CD8-positive, alpha-beta memory T cell (primary cell): ENCODE measurements at regions not wholly inside any gene's neighbourhood (a gene's known extent, or its start where the extent isn't known, plus 50 kb on each side); places are given as distances from the start of the nearest gene placed in this dataset.

Experiments
- CTCF ChIA-PET: fragments of 350-600 bp; sonication (Branson Sonifier 250); formaldehyde crosslinking; loops from one replicate; lab custom pipeline; 2021; ENCODE audit warnings: antibody characterized with exemption; lab: Charles Lee
- POLR2A ChIA-PET: fragments of 350-600 bp; sonication (Branson Sonifier 250); formaldehyde crosslinking; loops from one replicate; lab custom pipeline; 2021; ENCODE audit warnings: antibody characterized with exemption; lab: Charles Lee
- DNase-seq, 5 donors: peaks; one replicate each; pipeline versions ENCODE4 v3.0.0 to v3.0.0-alpha.2; 2020 to 2022; ENCODE audit warnings: mixed read lengths in 1 of 5
- H3K27ac ChIP-seq: one replicate; pipeline ENCODE4 v1.7.0; 2013; ENCODE audit warnings: low read depth, mild to moderate bottlenecking, low read length, moderate library complexity
- H3K27me3 ChIP-seq: 2 replicates; pipeline ENCODE4 v1.7.0; 2013; ENCODE audit warnings: low read length, mild to moderate bottlenecking; ENCODE audit not compliant: insufficient read depth, poor library complexity, severe bottlenecking
- H3K36me3 ChIP-seq: 2 replicates; pipeline ENCODE4 v1.7.0; 2013; ENCODE audit warnings: mild to moderate bottlenecking, low read length, moderate library complexity; ENCODE audit not compliant: insufficient read depth
- H3K4me1 ChIP-seq: 2 replicates; pipeline ENCODE4 v1.7.0; 2013; ENCODE audit warnings: mild to moderate bottlenecking, low read length, moderate library complexity; ENCODE audit not compliant: insufficient read depth
- H3K4me3 ChIP-seq: 2 replicates; pipeline ENCODE4 v1.7.0; 2013; ENCODE audit warnings: mild to moderate bottlenecking, low read length
- H3K9me3 ChIP-seq: 2 replicates; pipeline ENCODE4 v1.7.0; 2013; ENCODE audit warnings: mild to moderate bottlenecking, low read length
- H3K27ac Mint-ChIP-seq, 8 donors: one replicate each; pipeline ENCODE4 v1.8.0; 2020 to 2021; ENCODE audit warnings: mixed read lengths in 8 of 8, mild to moderate bottlenecking in 6 of 8, inconsistent platforms in 3 of 8, moderate library complexity in 3 of 8
- H3K27me3 Mint-ChIP-seq, 2 donors: one replicate each; pipeline ENCODE4 v1.8.0; 2020 to 2021; ENCODE audit warnings: mixed read lengths in 2 of 2, mild to moderate bottlenecking in 1 of 2, moderate library complexity in 1 of 2
- H3K36me3 Mint-ChIP-seq, 3 donors: one replicate each; pipeline ENCODE4 v1.8.0; 2020 to 2021; ENCODE audit warnings: mixed read lengths in 3 of 3, inconsistent platforms in 1 of 3, mild to moderate bottlenecking in 1 of 3
- H3K4me1 Mint-ChIP-seq, 3 donors: one replicate each; pipeline ENCODE4 v1.8.0; 2020 to 2021; ENCODE audit warnings: mixed read lengths in 3 of 3, inconsistent platforms in 1 of 3, mild to moderate bottlenecking in 1 of 3
- H3K4me3 Mint-ChIP-seq, 7 donors: one replicate each; pipeline ENCODE4 v1.8.0; 2020 to 2021; ENCODE audit warnings: mixed read lengths in 7 of 7, mild to moderate bottlenecking in 6 of 7, moderate library complexity in 4 of 7, inconsistent platforms in 2 of 7
- H3K9me3 Mint-ChIP-seq, 5 donors: one replicate each; pipeline ENCODE4 v1.8.0; 2020 to 2022; ENCODE audit warnings: mixed read lengths in 5 of 5, mild to moderate bottlenecking in 3 of 5, moderate library complexity in 2 of 5, inconsistent platforms in 1 of 5

DNA sequence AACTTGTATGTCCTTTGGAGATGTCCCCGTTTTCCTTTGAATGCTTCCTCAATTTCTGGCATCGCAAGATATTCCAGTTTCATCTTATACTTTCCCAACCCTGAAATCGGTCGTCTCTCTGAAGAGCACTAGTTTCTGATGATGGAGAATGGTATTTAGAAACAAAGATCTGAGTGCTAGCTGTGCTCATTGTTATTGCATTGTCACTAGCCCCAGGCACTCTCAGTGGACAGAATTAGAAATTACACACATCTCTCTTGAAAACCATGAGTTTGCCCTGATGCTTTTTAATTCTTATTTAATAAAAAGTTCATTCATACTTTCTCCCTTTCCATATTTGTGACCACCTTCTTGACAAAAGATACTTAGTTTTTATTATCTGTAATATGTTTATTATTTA, 67.7 kb downstream of the C9orf152 start:
- no peak overlapping the region for H3K27ac ChIP-seq
- ChIA-PET CTCF (no interaction called here), POLR2A (no interaction called here)
- H3K4me3 ChIP-seq, result no peak overlapping the region
- H3K4me1 ChIP-seq, result peaks cover 10% of the 10 kb centered on the region
- Mint-ChIP-seq H3K27me3 (no peaks in the 10 kb centered on the region), H3K4me3 (no peak overlapping the region), H3K4me1 (peaks cover 16 to 25% (median 23%) of the 10 kb centered on the region in 3 donors), H3K36me3 (peaks cover 0 to 2% (median 2%) of the 10 kb centered on the region in 3 donors), H3K27ac (no peak overlapping the region), H3K9me3 (peaks cover 0 to 2% (median 0%) of the 10 kb centered on the region in 5 donors)
- H3K9me3 ChIP-seq, result no peaks in the 10 kb centered on the region
- DNase-seq, result no peak
- H3K36me3 ChIP-seq, result no peaks in the 10 kb centered on the region
- H3K27me3 ChIP-seq, result no peaks in the 10 kb centered on the region

- peaks cover 0 to 2% (median 0%) of the 10 kb centered on the region in 5 donors for H3K9me3 Mint-ChIP-seq
- no peaks in the 10 kb centered on the region for H3K27me3 Mint-ChIP-seq
- Histone ChIP-seq H3K36me3 (no peaks in the 10 kb centered on the region), H3K4me1 (peaks cover 10% of the 10 kb centered on the region), H3K27me3 (no peaks in the 10 kb centered on the region), H3K4me3 (no peak overlapping the region), H3K9me3 (no peaks in the 10 kb centered on the region), H3K27ac (no peak overlapping the region)
- ChIA-PET POLR2A (no interaction called here), CTCF (no interaction called here)
- peaks cover 0 to 2% (median 1%) of the 10 kb centered on the region in 3 donors for H3K36me3 Mint-ChIP-seq
- no peak overlapping the region for H3K27ac Mint-ChIP-seq
- no peak for DNase-seq
- H3K4me1 Mint-ChIP-seq, result peaks cover 16 to 25% (median 23%) of the 10 kb centered on the region in 3 donors
- no peak overlapping the region for H3K4me3 Mint-ChIP-seq
Observed at GRCh38 chr9:110141227-110141793, 66.6 kb downstream of the C9orf152 start.

DNA sequence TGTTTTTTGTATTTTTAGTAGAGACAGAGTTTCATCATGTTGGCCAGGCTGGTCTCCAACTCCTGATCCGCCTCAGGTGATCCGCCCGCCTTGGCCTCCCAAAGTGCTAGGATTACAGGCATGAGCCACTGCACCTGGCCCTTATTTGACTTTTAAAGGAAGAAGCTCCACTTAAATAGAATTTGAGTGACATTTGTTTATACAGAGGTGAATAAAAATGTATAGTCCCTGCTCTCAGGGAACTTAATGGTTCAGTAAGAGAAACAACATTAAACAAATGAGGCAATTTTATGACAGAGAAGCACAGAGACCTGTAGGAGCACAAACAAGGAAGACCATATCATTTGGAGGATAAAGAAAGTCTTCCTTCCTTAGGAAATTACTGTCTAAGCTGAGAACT, 65.7 kb downstream of the C9orf152 start:
- Mint-ChIP-seq H3K27me3 (no peaks in the 10 kb centered on the region), H3K36me3 (no peaks in the 10 kb centered on the region), H3K4me3 (peak overlapping the region in 1 of 7 donors; percentile 33), H3K4me1 (peaks cover 16 to 28% (median 25%) of the 10 kb centered on the region in 3 donors), H3K27ac (peak overlapping the region in 4 of 8 donors; percentile 1 to 45 (median 8)), H3K9me3 (peaks cover 0 to 2% (median 0%) of the 10 kb centered on the region in 5 donors)
- no peak overlapping the region for H3K4me3 ChIP-seq
- H3K36me3 ChIP-seq, result no peaks in the 10 kb centered on the region
- peaks cover 10% of the 10 kb centered on the region for H3K4me1 ChIP-seq
- POLR2A ChIA-PET, result no interaction called here
- H3K27ac ChIP-seq, result no peak overlapping the region
- DNase-seq, result no peak
- no peaks in the 10 kb centered on the region for H3K27me3 ChIP-seq
- H3K9me3 ChIP-seq, result no peaks in the 10 kb centered on the region
- CTCF ChIA-PET, result no interaction called here

DNA sequence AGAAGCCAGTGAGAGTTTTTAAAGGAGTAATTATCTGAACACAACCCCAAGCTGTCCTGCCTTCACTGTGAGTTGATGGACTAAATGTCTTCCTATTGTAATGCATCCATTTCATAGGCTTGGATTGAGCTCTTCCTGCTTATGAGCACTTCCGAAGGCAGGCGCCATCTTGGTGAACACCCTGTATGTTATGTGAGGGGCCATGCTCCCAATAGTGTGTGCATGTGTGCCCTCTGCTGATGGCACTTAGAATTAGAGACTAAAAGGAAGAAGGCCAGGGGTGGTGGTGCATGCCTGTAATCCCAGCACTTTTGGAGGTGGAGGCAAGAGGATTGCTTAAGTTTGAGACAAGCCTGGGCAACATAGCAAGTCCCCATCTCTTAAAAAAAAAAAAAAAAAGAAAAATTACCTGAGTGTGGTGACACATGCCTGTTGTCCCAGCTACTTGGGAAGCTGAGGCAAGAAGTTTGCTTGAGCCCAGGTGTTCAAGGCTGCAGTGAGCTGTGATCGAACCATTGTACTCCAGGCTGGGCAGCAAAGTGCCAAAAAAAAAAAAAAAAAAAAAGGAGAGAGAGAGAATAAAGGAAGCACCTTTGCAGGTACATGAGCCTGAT, 65.0 kb downstream of the C9orf152 start:
- Mint-ChIP-seq H3K36me3 (no peaks in the 10 kb centered on the region), H3K4me1 (peaks cover 20 to 34% (median 31%) of the 10 kb centered on the region in 3 donors)

GRCh38 chr9:110143485-110143884, 64.5 kb downstream of the C9orf152 start:
- no peaks in the 10 kb centered on the region for H3K27me3 ChIP-seq
- ChIA-PET POLR2A (no interaction called here), CTCF (interaction anchor here (1.1 to 1.2 kb wide), 2 partner anchors 9 to 13 kb away, joined by 4 read pairs; no protein-coding TSS in a partner anchor)
- H3K4me3 ChIP-seq, result no peak overlapping the region
- no peaks in the 10 kb centered on the region for H3K9me3 ChIP-seq
- peaks cover 25 to 39% (median 36%) of the 10 kb centered on the region in 3 donors for H3K4me1 Mint-ChIP-seq
- no peaks in the 10 kb centered on the region for H3K27me3 Mint-ChIP-seq
- no peak for DNase-seq
- no peak overlapping the region for H3K27ac ChIP-seq
- no peaks in the 10 kb centered on the region for H3K36me3 ChIP-seq
- peaks cover 10% of the 10 kb centered on the region for H3K4me1 ChIP-seq
- H3K4me3 Mint-ChIP-seq, result peak overlapping the region in 4 of 7 donors; percentile 27 to 42 (median 30)
- H3K9me3 Mint-ChIP-seq, result peaks cover 0 to 2% (median 0%) of the 10 kb centered on the region in 5 donors
- H3K36me3 Mint-ChIP-seq, result peaks cover 0 to 1% (median 0%) of the 10 kb centered on the region in 3 donors
- peak overlapping the region in 7 of 8 donors; percentile 22 to 85 (median 76) for H3K27ac Mint-ChIP-seq

More for the DNA sequence above, 65.0 kb downstream of the C9orf152 start:
- H3K4me1 ChIP-seq, result peaks cover 10% of the 10 kb centered on the region
- H3K9me3 ChIP-seq, result no peaks in the 10 kb centered on the region
- ChIA-PET CTCF (no interaction called here), POLR2A (no interaction called here)
- H3K27me3 ChIP-seq, result no peaks in the 10 kb centered on the region
- no peak for DNase-seq
- peak overlapping the region in 5 of 8 donors; percentile 22 to 85 (median 45) for H3K27ac Mint-ChIP-seq
- H3K36me3 ChIP-seq, result no peaks in the 10 kb centered on the region
- no peak overlapping the region for H3K4me3 ChIP-seq
- peak overlapping the region in 2 of 7 donors; percentile 42 to 56 for H3K4me3 Mint-ChIP-seq
- H3K27ac ChIP-seq, result no peak overlapping the region
- H3K27me3 Mint-ChIP-seq, result no peaks in the 10 kb centered on the region
- H3K9me3 Mint-ChIP-seq, result peaks cover 0 to 2% (median 0%) of the 10 kb centered on the region in 5 donors

GRCh38 chr9:110143950-110144545, 63.9 kb downstream of the C9orf152 start:
- Histone ChIP-seq H3K36me3 (no peaks in the 10 kb centered on the region), H3K4me1 (peaks cover 15% of the 10 kb centered on the region), H3K9me3 (no peaks in the 10 kb centered on the region), H3K27me3 (no peaks in the 10 kb centered on the region), H3K27ac (no peak overlapping the region), H3K4me3 (no peak overlapping the region)
- Mint-ChIP-seq H3K27me3 (no peaks in the 10 kb centered on the region), H3K36me3 (peaks cover 0 to 2% (median 0%) of the 10 kb centered on the region in 3 donors), H3K4me1 (peaks cover 30 to 44% (median 42%) of the 10 kb centered on the region in 3 donors), H3K27ac (peak overlapping the region in 7 of 8 donors; percentile 22 to 85 (median 76)), H3K9me3 (peaks cover 0 to 2% (median 0%) of the 10 kb centered on the region in 5 donors), H3K4me3 (peak overlapping the region in 6 of 7 donors; percentile 0 to 46 (median 30))
- no peak for DNase-seq
- POLR2A ChIA-PET, result no interaction called here
- CTCF ChIA-PET, result interaction anchor here (1.1 to 1.2 kb wide), 2 partner anchors 8 to 13 kb away, joined by 4 read pairs; no protein-coding TSS in a partner anchor

DNA sequence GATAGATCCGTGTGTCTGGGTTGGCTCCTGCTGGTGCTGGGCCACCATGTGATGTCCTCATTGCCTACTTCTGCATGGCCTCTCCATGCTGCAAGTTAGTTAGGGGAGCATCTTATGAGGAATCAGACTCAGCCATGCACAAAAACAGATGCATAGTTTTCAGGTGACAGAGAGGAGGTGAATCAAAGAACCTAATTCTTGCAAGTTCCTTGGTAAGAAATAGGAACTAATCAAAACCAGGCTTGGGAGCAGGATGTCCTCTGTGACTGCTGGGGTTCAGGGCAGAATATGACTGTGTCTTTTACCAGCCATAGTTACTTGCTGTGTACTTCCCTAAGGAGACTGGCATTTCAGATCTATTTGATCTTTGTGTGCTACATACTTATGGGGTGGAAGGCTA, 61.6 kb downstream of the C9orf152 start:
- Mint-ChIP-seq H3K4me1 (peaks cover 50 to 68% (median 64%) of the 10 kb centered on the region in 3 donors), H3K27me3 (no peaks in the 10 kb centered on the region), H3K4me3 (no peak overlapping the region), H3K27ac (peak overlapping the region in 2 of 8 donors; percentile 5 to 35), H3K36me3 (peaks cover 0 to 2% (median 0%) of the 10 kb centered on the region in 3 donors), H3K9me3 (no peaks in the 10 kb centered on the region)
- Histone ChIP-seq H3K9me3 (no peaks in the 10 kb centered on the region), H3K4me3 (no peak overlapping the region), H3K36me3 (no peaks in the 10 kb centered on the region), H3K27ac (no peak overlapping the region), H3K27me3 (no peaks in the 10 kb centered on the region), H3K4me1 (peaks cover 29% of the 10 kb centered on the region)
- no peak for DNase-seq
- CTCF ChIA-PET, result no interaction called here
- POLR2A ChIA-PET, result no interaction called here
